ENCODE measurements at regions not wholly inside any gene's neighbourhood (a gene's known extent, or its start where the extent isn't known, plus 50 kb on each side); places are given as distances from the start of the nearest gene placed in this dataset.

DNA sequence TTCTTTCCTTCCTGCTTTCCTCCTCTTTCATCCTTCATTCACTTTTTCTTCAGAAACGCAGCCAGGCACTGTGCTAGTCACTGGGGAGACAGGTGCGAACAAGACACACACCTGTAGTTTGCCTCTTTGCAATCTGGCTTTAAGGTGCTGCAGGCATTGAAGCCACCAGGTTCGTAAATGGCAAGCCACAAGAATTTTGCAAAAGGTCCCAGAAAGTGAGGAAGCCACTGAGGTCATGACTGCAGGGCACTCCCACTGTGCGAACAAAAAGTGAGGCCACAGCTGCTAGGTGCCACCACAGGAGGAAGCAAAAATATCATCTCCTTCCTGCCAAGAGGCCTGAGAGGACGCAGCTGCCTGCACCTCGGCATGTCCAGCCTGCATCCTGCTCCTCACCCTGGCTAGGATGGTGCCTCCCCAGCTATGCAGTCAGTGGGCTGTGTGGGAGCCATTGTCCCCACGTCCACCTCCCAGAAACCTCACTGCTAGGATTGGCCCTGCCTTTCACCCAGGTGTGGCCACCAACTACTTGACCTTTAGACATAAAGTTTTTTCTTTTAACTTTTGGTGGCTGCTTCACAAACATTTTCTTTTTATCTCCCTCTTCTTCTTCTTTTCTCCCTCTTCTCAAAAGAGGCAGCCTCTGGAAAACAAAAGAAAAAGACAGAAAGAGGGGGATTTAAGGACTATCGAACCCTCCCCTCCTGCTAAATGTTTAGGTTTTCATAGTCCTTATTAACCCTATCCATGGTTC is 230.8 kb downstream of the BCAS1 start:
- no peak for TF ChIP-seq EZH2 (IDR thresholded peaks at IDR 0.05)
- TF ChIP-seq POLR2AphosphoS5 (IDR thresholded peaks at IDR 0.05; ENCODE audit: borderline replicate concordance, low read depth, low read length), result no peak
- no peak for TF ChIP-seq FOXP2 (optimal IDR thresholded peaks at IDR 0.05; ENCODE audit: control extremely low read depth, extremely low read length, insufficient read depth)

Data from SK-N-MC (cell line).